DND-41 (cell line): ENCODE measurements at regions not wholly inside any gene's neighbourhood (a gene's known extent, or its start where the extent isn't known, plus 50 kb on each side); places are given as distances from the start of the nearest gene placed in this dataset.

Experiments
- ATAC-seq: fragments of 200-7000 bp; cut with Tn5 transposase; 3 replicates; pipeline ENCODE4 v1.9.1; 2021; ENCODE audit warnings: low read depth; ENCODE audit not compliant: insufficient read depth
- DNase-seq: peaks from one replicate; pipeline ENCODE4 v3.0.0-alpha.2; 2020
- H2AFZ ChIP-seq: 2 replicates; pipeline ENCODE4 v1.6.0; 2012; ENCODE audit warnings: low read depth, low read length
- H3K27ac ChIP-seq: 2 replicates; pipeline ENCODE4 v1.5.1; 2012; ENCODE audit warnings: low read length, inconsistent platforms
- H3K27me3 ChIP-seq: fragments of 200-600 bp; sonication (generic); 2 replicates; pipeline ENCODE4 v1.6.0; 2012; ENCODE audit warnings: low read length, mild to moderate bottlenecking, inconsistent platforms; ENCODE audit not compliant: insufficient read depth, poor library complexity
- H3K36me3 ChIP-seq: 2 replicates; pipeline ENCODE4 v1.5.1; 2012; ENCODE audit warnings: low read length, inconsistent platforms; ENCODE audit not compliant: insufficient read depth
- H3K4me1 ChIP-seq: 2 replicates; pipeline ENCODE4 v1.5.1; 2012; ENCODE audit warnings: mild to moderate bottlenecking, low read length; ENCODE audit not compliant: insufficient read depth
- H3K4me2 ChIP-seq: 2 replicates; pipeline ENCODE4 v1.6.0; 2012; ENCODE audit warnings: mild to moderate bottlenecking, moderate library complexity, low read length, inconsistent platforms; ENCODE audit not compliant: insufficient read depth
- H3K4me3 ChIP-seq, 2 experiments: fragments of 200-600 bp in 1 of 2; shearing (Covaris generic) in 1 of 2; 2 replicates each; pipeline ENCODE4 v1.5.1; 2012 to 2016; ENCODE audit warnings: inconsistent platforms in 2 of 2, low read length in 2 of 2, mild to moderate bottlenecking in 2 of 2, low read depth in 1 of 2, moderate library complexity in 1 of 2
- H3K79me2 ChIP-seq: 2 replicates; pipeline ENCODE4 v1.6.0; 2012; ENCODE audit warnings: low read length, inconsistent platforms; ENCODE audit not compliant: insufficient read depth
- H3K9ac ChIP-seq: 2 replicates; pipeline ENCODE4 v1.6.0; 2012; ENCODE audit warnings: low read depth, mild to moderate bottlenecking, inconsistent platforms, low read length, moderate library complexity
- H3K9me3 ChIP-seq: 2 replicates; pipeline ENCODE4 v1.5.1; 2012; ENCODE audit warnings: low read length, moderate library complexity, mild to moderate bottlenecking, inconsistent platforms; ENCODE audit not compliant: insufficient read depth, severe bottlenecking
- H4K20me1 ChIP-seq: 2 replicates; pipeline ENCODE4 v1.6.0; 2012; ENCODE audit warnings: low read length; ENCODE audit not compliant: insufficient read depth
- CTCF ChIP-seq: IDR thresholded peaks from 2 replicates; pipeline ENCODE4 v1.5.1; 2012; ENCODE audit warnings: borderline replicate concordance, low read length, moderate library complexity, mild to moderate bottlenecking; ENCODE audit not compliant: poor library complexity, severe bottlenecking; ENCODE audit errors: extremely low read depth
- EZH2 ChIP-seq: IDR thresholded peaks from 3 replicates; pipeline ENCODE4 v1.6.1; 2012; ENCODE audit warnings: borderline replicate concordance, low read depth, mild to moderate bottlenecking, moderate library complexity, low read length, inconsistent platforms; ENCODE audit not compliant: severe bottlenecking

DNA sequence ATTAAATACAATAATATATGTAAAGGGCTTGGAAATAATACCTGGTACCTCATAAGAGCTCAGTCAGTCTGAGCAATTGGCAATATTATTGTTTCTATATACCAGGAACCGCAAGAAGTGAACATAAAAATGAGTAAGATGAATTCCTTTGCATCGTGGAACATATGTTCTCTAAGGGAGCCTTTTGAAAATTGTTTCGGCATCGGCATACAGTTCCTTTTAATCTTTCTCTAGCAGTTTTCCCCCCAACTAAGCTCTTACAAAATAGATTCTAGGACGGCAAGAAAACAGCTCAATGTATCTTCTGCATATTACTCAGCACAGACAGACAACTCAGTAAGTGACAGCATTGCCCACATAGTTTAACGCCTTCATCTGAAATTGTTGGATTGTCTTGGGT is 426.6 kb upstream of the WWC1 start:
- DNase-seq, result no peak
- Histone ChIP-seq H3K4me2 (no peak overlapping the region), H2AFZ (no peak overlapping the region), H3K79me2 (no peaks in the 10 kb centered on the region), H3K4me3 (no peak overlapping the region), H3K4me1 (no peaks in the 10 kb centered on the region), H4K20me1 (no peaks in the 10 kb centered on the region), H3K9me3 (no peaks in the 10 kb centered on the region), H3K27ac (no peak overlapping the region), H3K9ac (no peak overlapping the region), H3K36me3 (no peaks in the 10 kb centered on the region), H3K27me3 (no peaks in the 10 kb centered on the region)
- ATAC-seq, result no peak
- TF ChIP-seq CTCF (no peak), EZH2 (no peak)

- H3K9ac ChIP-seq, result no peak overlapping the region
- no peak overlapping the region for H3K4me3 ChIP-seq
- H3K79me2 ChIP-seq, result no peaks in the 10 kb centered on the region
- no peak overlapping the region for H3K4me2 ChIP-seq
- no peaks in the 10 kb centered on the region for H3K36me3 ChIP-seq
- DNase-seq (no peak), ATAC-seq (no peak)
- no peaks in the 10 kb centered on the region for H3K4me1 ChIP-seq
- no peaks in the 10 kb centered on the region for H3K27me3 ChIP-seq
- no peak overlapping the region for H2AFZ ChIP-seq
- H4K20me1 ChIP-seq, result no peaks in the 10 kb centered on the region
- no peaks in the 10 kb centered on the region for H3K9me3 ChIP-seq
- H3K27ac ChIP-seq, result no peak overlapping the region
- TF ChIP-seq EZH2 (no peak), CTCF (no peak)
These were observed 424.6 kb upstream of the WWC1 start for GRCh38 chr5:167866797-167867196.

DNA sequence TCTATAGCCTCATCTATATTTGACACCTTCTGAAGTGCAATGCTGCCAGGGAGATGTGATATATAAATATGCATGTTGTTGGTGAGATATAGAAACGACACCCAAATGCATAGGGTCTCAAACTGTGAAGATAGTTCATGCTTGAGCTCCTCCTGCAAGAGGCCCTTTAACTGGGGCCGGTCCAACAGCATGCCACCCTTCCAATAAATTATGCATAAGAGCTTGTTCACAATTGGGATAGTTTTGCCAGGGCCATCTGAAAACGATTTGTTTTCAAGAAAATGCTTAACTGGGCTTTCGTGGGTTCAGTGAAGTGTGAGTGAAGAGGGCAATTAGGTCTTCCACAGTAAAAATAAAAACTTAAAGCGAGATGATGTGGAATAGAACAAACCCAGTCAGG is 424.2 kb upstream of the WWC1 start:
- no peak for TF ChIP-seq EZH2
- no peak for TF ChIP-seq CTCF
- H3K79me2 ChIP-seq, result no peaks in the 10 kb centered on the region

DNA sequence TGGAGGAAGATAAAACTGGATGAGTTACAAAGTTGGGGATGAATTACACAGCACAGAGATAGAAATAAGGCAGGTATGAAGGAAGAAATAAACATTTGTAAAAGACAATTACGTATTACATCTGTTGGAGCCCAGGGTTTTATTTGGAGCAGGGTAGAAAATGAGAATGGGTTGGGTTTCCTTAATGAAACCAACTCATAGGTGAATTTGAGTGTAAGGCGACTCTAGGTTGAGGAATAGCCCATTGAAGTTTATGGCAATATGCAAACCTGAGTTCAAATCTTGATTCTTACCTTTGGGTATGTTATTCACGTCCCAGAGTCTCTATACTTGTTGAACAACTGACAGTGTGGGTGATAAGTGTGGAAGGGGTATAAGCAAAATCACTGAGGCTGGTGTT is 422.3 kb upstream of the WWC1 start:
- no peak overlapping the region for H2AFZ ChIP-seq
- DNase-seq, result no peak
- H3K4me1 ChIP-seq, result no peaks in the 10 kb centered on the region
- no peaks in the 10 kb centered on the region for H3K36me3 ChIP-seq
- no peaks in the 10 kb centered on the region for H3K27me3 ChIP-seq
- H3K4me2 ChIP-seq, result no peak overlapping the region
- TF ChIP-seq EZH2, result no peak
- TF ChIP-seq CTCF, result no peak
- ATAC-seq, result no peak
- no peaks in the 10 kb centered on the region for H4K20me1 ChIP-seq
- H3K79me2 ChIP-seq, result no peaks in the 10 kb centered on the region
- no peak overlapping the region for H3K4me3 ChIP-seq
- H3K27ac ChIP-seq, result no peak overlapping the region
- no peak overlapping the region for H3K9ac ChIP-seq
- no peaks in the 10 kb centered on the region for H3K9me3 ChIP-seq

More for the DNA sequence above, 424.2 kb upstream of the WWC1 start:
- Histone ChIP-seq H3K4me2 (no peak overlapping the region), H2AFZ (no peak overlapping the region), H3K9me3 (no peaks in the 10 kb centered on the region), H3K27ac (no peak overlapping the region), H3K36me3 (no peaks in the 10 kb centered on the region), H4K20me1 (no peaks in the 10 kb centered on the region), H3K9ac (no peak overlapping the region), H3K4me1 (no peaks in the 10 kb centered on the region), H3K4me3 (no peak overlapping the region), H3K27me3 (no peaks in the 10 kb centered on the region)
- no peak for ATAC-seq
- DNase-seq, result no peak
